ENCODE measurements at regions not wholly inside any gene's neighbourhood (a gene's known extent, or its start where the extent isn't known, plus 50 kb on each side); places are given as distances from the start of the nearest gene placed in this dataset.

DNA sequence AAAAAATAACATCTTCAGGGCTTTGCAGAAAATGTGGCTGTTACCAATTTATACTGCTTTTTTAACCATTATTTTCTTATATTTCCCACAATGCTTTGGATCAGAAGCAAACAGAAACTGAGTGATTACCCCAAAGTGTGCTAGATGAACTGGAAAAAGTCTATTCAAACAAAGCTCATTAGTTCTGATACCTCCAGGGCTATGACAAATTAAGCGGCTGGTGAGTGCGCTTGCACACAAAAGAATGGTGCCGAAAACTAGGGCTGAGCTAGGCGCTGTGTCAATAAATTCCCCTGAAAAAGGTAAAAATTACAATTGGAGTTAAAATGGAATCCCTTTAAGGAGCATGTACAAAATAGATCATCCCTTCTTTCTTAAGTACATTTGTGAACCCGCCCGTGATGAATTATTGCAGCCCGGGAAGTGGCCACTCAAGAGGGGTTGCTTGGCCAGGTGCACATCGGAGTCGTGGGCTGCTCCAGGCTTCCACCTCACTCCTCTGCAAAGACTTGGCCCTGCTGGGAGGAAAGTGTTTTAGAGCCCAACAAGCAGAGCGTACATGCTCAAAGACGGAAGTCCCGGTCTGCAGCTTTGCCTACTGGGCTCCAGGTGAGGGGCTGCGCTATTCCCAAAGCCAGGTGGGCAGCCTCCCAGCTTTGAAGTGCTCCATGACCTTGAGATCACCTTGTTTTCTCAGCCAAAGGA, 164.0 kb upstream of the ZNF507 start:
- TF ChIP-seq POLR2AphosphoS5 (IDR thresholded peaks at IDR 0.05), result no peak
- TF ChIP-seq, protein P1, sequence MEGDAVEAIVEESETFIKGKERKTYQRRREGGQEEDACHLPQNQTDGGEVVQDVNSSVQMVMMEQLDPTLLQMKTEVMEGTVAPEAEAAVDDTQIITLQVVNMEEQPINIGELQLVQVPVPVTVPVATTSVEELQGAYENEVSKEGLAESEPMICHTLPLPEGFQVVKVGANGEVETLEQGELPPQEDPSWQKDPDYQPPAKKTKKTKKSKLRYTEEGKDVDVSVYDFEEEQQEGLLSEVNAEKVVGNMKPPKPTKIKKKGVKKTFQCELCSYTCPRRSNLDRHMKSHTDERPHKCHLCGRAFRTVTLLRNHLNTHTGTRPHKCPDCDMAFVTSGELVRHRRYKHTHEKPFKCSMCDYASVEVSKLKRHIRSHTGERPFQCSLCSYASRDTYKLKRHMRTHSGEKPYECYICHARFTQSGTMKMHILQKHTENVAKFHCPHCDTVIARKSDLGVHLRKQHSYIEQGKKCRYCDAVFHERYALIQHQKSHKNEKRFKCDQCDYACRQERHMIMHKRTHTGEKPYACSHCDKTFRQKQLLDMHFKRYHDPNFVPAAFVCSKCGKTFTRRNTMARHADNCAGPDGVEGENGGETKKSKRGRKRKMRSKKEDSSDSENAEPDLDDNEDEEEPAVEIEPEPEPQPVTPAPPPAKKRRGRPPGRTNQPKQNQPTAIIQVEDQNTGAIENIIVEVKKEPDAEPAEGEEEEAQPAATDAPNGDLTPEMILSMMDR (IDR thresholded peaks at IDR 0.05), result no peak

Data from transverse colon (tissue), 4 donors.